SU-DHL-6 (cell line): ENCODE measurements at regions not wholly inside any gene's neighbourhood (a gene's known extent, or its start where the extent isn't known, plus 50 kb on each side); places are given as distances from the start of the nearest gene placed in this dataset.

Experiments
- H2AFZ ChIP-seq: fragments of 200-600 bp; sonication (generic); 2 replicates; pipeline ENCODE4 v1.6.1; 2014; ENCODE audit warnings: low read depth, mild to moderate bottlenecking, moderate library complexity, mixed read lengths, antibody characterized with exemption, low read length; ENCODE audit not compliant: severe bottlenecking
- H3F3A ChIP-seq: fragments of 200-600 bp; shearing (Covaris generic); 2 replicates; pipeline ENCODE4 v1.6.0; 2016; ENCODE audit warnings: antibody characterized with exemption, mild to moderate bottlenecking; ENCODE audit not compliant: insufficient read depth
- H3K27ac ChIP-seq: fragments of 200-600 bp; sonication (generic); 2 replicates; pipeline ENCODE4 v1.5.1; 2016; ENCODE audit warnings: low read depth, mild to moderate bottlenecking, low read length, moderate library complexity, mixed read lengths
- H3K27me3 ChIP-seq: fragments of 200-600 bp; sonication (generic), shearing (Covaris generic); 2 replicates; pipeline ENCODE4 v1.6.0; 2014; ENCODE audit warnings: mild to moderate bottlenecking, low read length
- H3K36me3 ChIP-seq: fragments of 200-600 bp; sonication (generic); 2 replicates; pipeline ENCODE4 v1.6.1; 2014; ENCODE audit warnings: mild to moderate bottlenecking, low read length, mixed read lengths
- H3K4me2 ChIP-seq: fragments of 300-600, 200-600 bp; shearing (Covaris generic), sonication (generic); 2 replicates; pipeline ENCODE4 v1.6.0; 2014; ENCODE audit warnings: low read length, low read depth, mild to moderate bottlenecking; ENCODE audit not compliant: poor library complexity, severe bottlenecking
- H3K4me3 ChIP-seq: fragments of 200-600 bp; sonication (generic); 2 replicates; pipeline ENCODE4 v1.5.1; 2014; ENCODE audit warnings: antibody characterized with exemption, low read length, mild to moderate bottlenecking, mixed read lengths; ENCODE audit not compliant: insufficient read depth, poor library complexity, severe bottlenecking
- H3K79me2 ChIP-seq: fragments of 200-600 bp; sonication (generic); 2 replicates; pipeline ENCODE4 v1.6.1; 2014; ENCODE audit warnings: mild to moderate bottlenecking, low read length, moderate library complexity; ENCODE audit not compliant: insufficient read depth
- H3K9ac ChIP-seq: fragments of 200-600 bp; sonication (generic); 2 replicates; pipeline ENCODE4 v1.7.0; 2014; ENCODE audit warnings: mild to moderate bottlenecking, low read length
- H3K9me2 ChIP-seq: fragments of 200-600 bp; sonication (generic); replicated peaks from 2 replicates; pipeline ENCODE4 v1.6.1; 2014; ENCODE audit warnings: low read length; ENCODE audit not compliant: insufficient read depth
- H3K9me3 ChIP-seq: fragments of 200-600 bp; sonication (generic); 2 replicates; pipeline ENCODE4 v1.6.1; 2014; ENCODE audit warnings: low read length, mixed read lengths; ENCODE audit not compliant: insufficient read depth
- H4K20me1 ChIP-seq: fragments of 200-600 bp; sonication (generic); 2 replicates; pipeline ENCODE4 v1.6.1; 2014; ENCODE audit warnings: low read depth, mild to moderate bottlenecking, antibody characterized with exemption, low read length, moderate library complexity, mixed read lengths
- CTCF ChIP-seq: fragments of 200-600 bp; sonication (generic); IDR thresholded peaks from one replicate; pipeline ENCODE4 v1.5.1; 2017; ENCODE audit warnings: antibody characterized with exemption, mild to moderate bottlenecking, low read length, moderate library complexity; ENCODE audit not compliant: insufficient read depth, poor library complexity, severe bottlenecking
- EZH2phosphoT487 ChIP-seq: fragments of 200-600 bp; sonication (generic), shearing (Covaris generic); conservative IDR thresholded peaks from 2 replicates; pipeline ENCODE4 v1.6.1; 2018; ENCODE audit warnings: mild to moderate bottlenecking, antibody characterized with exemption, low read length, moderate library complexity, mixed read lengths

GRCh38 chr5:87826507-87826906, 413.8 kb upstream of the CCNH start:
- no peak overlapping the region for H3K27ac ChIP-seq
- H3K36me3 ChIP-seq: no peaks in the 10 kb centered on the region
- H3K4me2 ChIP-seq: no peak overlapping the region
- no peaks in the 10 kb centered on the region for H3F3A ChIP-seq
- H3K9me2 ChIP-seq: no peaks in the 10 kb centered on the region
- H4K20me1 ChIP-seq: no peaks in the 10 kb centered on the region
- no peak overlapping the region for H2AFZ ChIP-seq
- no peak overlapping the region for H3K4me3 ChIP-seq
- H3K27me3 ChIP-seq: no peaks in the 10 kb centered on the region
- H3K9ac ChIP-seq: no peak overlapping the region
- H3K79me2 ChIP-seq: no peaks in the 10 kb centered on the region
- no peaks in the 10 kb centered on the region for H3K9me3 ChIP-seq
- TF ChIP-seq EZH2phosphoT487: no peak

DNA sequence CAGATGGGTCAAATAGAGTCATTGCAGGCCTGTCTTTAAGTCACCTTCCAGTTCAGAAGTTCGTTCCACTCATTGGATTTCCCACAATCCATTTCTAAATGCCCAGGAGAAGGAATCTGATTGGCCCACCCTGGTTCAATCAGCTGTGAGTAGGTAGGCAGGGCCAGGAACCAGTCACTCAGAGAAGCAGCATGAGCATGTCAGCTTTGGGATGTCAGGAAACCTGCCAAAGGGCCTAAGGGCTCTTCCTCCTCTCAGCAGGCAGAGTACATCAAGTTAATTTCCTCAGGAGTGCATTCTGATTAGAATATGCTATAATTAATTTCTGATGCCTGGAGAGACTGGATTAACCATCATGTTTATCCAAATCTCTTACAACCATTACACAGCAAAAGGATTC, 412.9 kb upstream of the CCNH start:
- Histone ChIP-seq H3K36me3 (no peaks in the 10 kb centered on the region), H3K9me2 (no peaks in the 10 kb centered on the region), H3K27ac (no peak overlapping the region), H3F3A (no peaks in the 10 kb centered on the region), H2AFZ (no peak overlapping the region), H3K4me2 (no peak overlapping the region), H3K27me3 (no peaks in the 10 kb centered on the region), H3K79me2 (no peaks in the 10 kb centered on the region), H4K20me1 (no peaks in the 10 kb centered on the region), H3K9me3 (no peaks in the 10 kb centered on the region), H3K4me3 (no peak overlapping the region), H3K9ac (no peak overlapping the region)
- TF ChIP-seq EZH2phosphoT487 (no peak), CTCF (no peak)

DNA sequence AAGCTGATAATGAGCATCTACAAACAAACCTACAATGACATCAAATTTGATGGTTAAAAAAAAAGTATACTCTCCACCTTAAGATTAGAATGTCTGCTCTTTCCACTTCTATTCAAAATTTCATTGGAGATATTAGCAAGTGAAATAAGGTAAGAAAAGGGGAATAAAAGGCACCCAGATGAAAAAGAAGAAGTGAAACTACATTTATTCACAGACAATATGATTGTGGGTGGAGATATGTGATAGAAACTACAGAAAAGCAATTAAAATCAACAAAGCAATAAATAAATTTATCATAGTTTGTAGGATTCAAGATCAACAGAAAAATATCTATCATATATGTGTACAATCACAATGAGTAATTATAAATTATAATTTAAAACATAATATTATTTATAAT, 395.1 kb upstream of the CCNH start:
- no peak overlapping the region for H3K4me2 ChIP-seq
- no peak for TF ChIP-seq EZH2phosphoT487
- no peak for TF ChIP-seq CTCF
- no peak overlapping the region for H2AFZ ChIP-seq
- H3K4me3 ChIP-seq: no peak overlapping the region
- no peaks in the 10 kb centered on the region for H3K9me2 ChIP-seq
- no peaks in the 10 kb centered on the region for H3K9me3 ChIP-seq
- H3K79me2 ChIP-seq: no peaks in the 10 kb centered on the region
- no peaks in the 10 kb centered on the region for H3K36me3 ChIP-seq
- H3K27me3 ChIP-seq: no peaks in the 10 kb centered on the region
- no peak overlapping the region for H3K9ac ChIP-seq
- H3K27ac ChIP-seq: no peak overlapping the region
- no peaks in the 10 kb centered on the region for H4K20me1 ChIP-seq
- no peaks in the 10 kb centered on the region for H3F3A ChIP-seq

DNA sequence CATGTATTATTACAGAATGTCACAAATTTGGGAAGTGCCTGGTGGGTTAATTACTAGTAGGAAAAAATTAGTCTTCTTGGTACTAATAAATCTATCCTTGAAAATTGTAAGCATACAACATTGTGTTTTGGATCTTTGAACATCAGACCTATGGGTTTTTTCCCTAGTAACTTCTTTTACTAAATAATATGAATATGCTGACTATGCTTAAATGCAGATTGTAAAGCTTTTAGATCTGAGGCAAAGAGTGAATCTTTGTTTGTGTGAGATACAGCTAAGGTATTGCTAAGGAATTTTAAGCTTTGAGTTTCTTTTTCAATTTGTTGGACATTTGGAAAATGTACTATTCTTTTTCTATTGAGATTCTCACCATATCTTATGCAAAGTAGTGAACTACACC, 390.6 kb upstream of the CCNH start:
- Histone ChIP-seq H3F3A (no peaks in the 10 kb centered on the region), H3K9me2 (no peaks in the 10 kb centered on the region), H3K27me3 (no peaks in the 10 kb centered on the region), H3K79me2 (no peaks in the 10 kb centered on the region), H3K4me2 (no peak overlapping the region), H3K9ac (no peak overlapping the region), H3K9me3 (no peaks in the 10 kb centered on the region), H3K4me3 (no peak overlapping the region), H2AFZ (no peak overlapping the region), H3K27ac (no peak overlapping the region), H4K20me1 (no peaks in the 10 kb centered on the region), H3K36me3 (no peaks in the 10 kb centered on the region)
- TF ChIP-seq EZH2phosphoT487 (no peak), CTCF (no peak)
